WTC11 (cell line): ENCODE measurements at regions not wholly inside any gene's neighbourhood (a gene's known extent, or its start where the extent isn't known, plus 50 kb on each side); places are given as distances from the start of the nearest gene placed in this dataset.

ENCODE experiments used
- ATAC-seq: fragments of 200-7000 bp; cut with Tn5 transposase; 2 replicates; pipeline ENCODE4 v1.10.0; 2021; ENCODE audit warnings: mild to moderate bottlenecking, moderate library complexity
- CTCF ChIA-PET: fragments of 300-600 bp; sonication (Branson Sonifier 250); formaldehyde crosslinking; loops from one replicate; lab custom pipeline; 2021; ENCODE audit warnings: antibody characterized with exemption; lab: Charles Lee
- POLR2A ChIA-PET: fragments of 350-600 bp; sonication (Branson Sonifier 250); formaldehyde crosslinking; loops from one replicate; lab custom pipeline; 2021; ENCODE audit warnings: antibody characterized with exemption; lab: Charles Lee
- DNase-seq: peaks from one replicate; pipeline ENCODE4 v3.0.0; 2021; ENCODE audit warnings: low spot score
- H3K27ac Mint-ChIP-seq: 2 replicates; pipeline ENCODE4 v1.8.0; 2021; ENCODE audit warnings: mixed read lengths
- H3K27me3 Mint-ChIP-seq: 2 replicates; pipeline ENCODE4 v1.8.0; 2021; ENCODE audit warnings: low read depth, mild to moderate bottlenecking, moderate library complexity, mixed read lengths
- H3K36me3 Mint-ChIP-seq: 2 replicates; pipeline ENCODE4 v1.8.0; 2021; ENCODE audit warnings: mixed read lengths
- H3K4me1 Mint-ChIP-seq: 2 replicates; pipeline ENCODE4 v1.8.0; 2022; ENCODE audit warnings: mixed read lengths
- H3K4me3 Mint-ChIP-seq: 2 replicates; pipeline ENCODE4 v1.8.0; 2021; ENCODE audit warnings: mild to moderate bottlenecking, moderate library complexity, mixed read lengths
- H3K9me3 Mint-ChIP-seq: 2 replicates; pipeline ENCODE4 v1.8.0; 2021; ENCODE audit warnings: mixed read lengths
- ATF2 ChIP-seq: sonication (generic); formaldehyde crosslinking; IDR thresholded peaks from 2 replicates; pipeline ENCODE4 v1.8.1; 2022; ENCODE audit warnings: low read depth, missing genetic modification reagents, borderline replicate concordance
- CBFB ChIP-seq: sonication (generic); formaldehyde crosslinking; IDR thresholded peaks from 2 replicates; pipeline ENCODE4 v1.8.1; 2022; ENCODE audit warnings: mild to moderate bottlenecking, low read depth, missing genetic modification reagents
- ELF4 ChIP-seq: sonication (generic); formaldehyde crosslinking; IDR thresholded peaks from 2 replicates; pipeline ENCODE4 v1.8.1; 2022; ENCODE audit warnings: low read depth, mild to moderate bottlenecking, moderate library complexity, missing genetic modification reagents
- FOXJ3 ChIP-seq: sonication (generic); formaldehyde crosslinking; IDR thresholded peaks from 2 replicates; pipeline ENCODE4 v1.9.0; 2021; ENCODE audit warnings: missing genetic modification reagents, mild to moderate bottlenecking, borderline replicate concordance
- GABPB1 ChIP-seq: sonication (generic); formaldehyde crosslinking; IDR thresholded peaks from 2 replicates; pipeline ENCODE4 v1.8.1; 2023; ENCODE audit warnings: mild to moderate bottlenecking, missing genetic modification reagents
- GTF2I ChIP-seq: fragments of 250-450 bp; sonication (Bioruptor Pico); conservative IDR thresholded peaks from 2 replicates; pipeline ENCODE4 v1.4.0; 2021; ENCODE audit warnings: mild to moderate bottlenecking
- IRF2 ChIP-seq: sonication (generic); formaldehyde crosslinking; IDR thresholded peaks from 2 replicates; pipeline ENCODE4 v1.8.0; 2022; ENCODE audit warnings: low read depth, missing genetic modification reagents, borderline replicate concordance
- KAT7 ChIP-seq: sonication (generic); formaldehyde crosslinking; IDR thresholded peaks from 2 replicates; pipeline ENCODE4 v1.8.1; 2023; ENCODE audit warnings: missing genetic modification reagents, mild to moderate bottlenecking, borderline replicate concordance
- NFATC4 ChIP-seq: fragments of 250-450 bp; sonication (Bioruptor Pico); IDR thresholded peaks from 2 replicates; pipeline ENCODE4 v1.9.0; 2021; ENCODE audit warnings: mild to moderate bottlenecking
- NR2C2 ChIP-seq: sonication (generic); formaldehyde crosslinking; IDR thresholded peaks from 2 replicates; pipeline ENCODE4 v1.8.0; 2022; ENCODE audit warnings: mild to moderate bottlenecking, missing genetic modification reagents
- RELA ChIP-seq: sonication (generic); formaldehyde crosslinking; IDR thresholded peaks from 2 replicates; pipeline ENCODE4 v1.8.1; 2022; ENCODE audit warnings: missing genetic modification reagents, mild to moderate bottlenecking, borderline replicate concordance
- TEAD1 ChIP-seq: sonication (generic); formaldehyde crosslinking; IDR thresholded peaks from 2 replicates; pipeline ENCODE4 v1.8.0; 2022; ENCODE audit warnings: mild to moderate bottlenecking, missing genetic modification reagents
- ZNF263 ChIP-seq: sonication (generic); formaldehyde crosslinking; IDR thresholded peaks from 2 replicates; pipeline ENCODE4 v1.8.1; 2022; ENCODE audit warnings: low read depth, mild to moderate bottlenecking, moderate library complexity, missing genetic modification reagents
- ZNF396 ChIP-seq: fragments of 250-450 bp; sonication (Bioruptor Pico); IDR thresholded peaks from 2 replicates; pipeline ENCODE4 v1.8.0; 2021; ENCODE audit warnings: mild to moderate bottlenecking, moderate library complexity, borderline replicate concordance
- ZNF671 ChIP-seq: fragments of 250-450 bp; sonication (Bioruptor Pico); IDR thresholded peaks from 2 replicates; pipeline ENCODE4 v1.8.0; 2021; ENCODE audit warnings: mild to moderate bottlenecking
- ZSCAN18 ChIP-seq: fragments of 250-450 bp; sonication (Bioruptor Pico); IDR thresholded peaks from 2 replicates; pipeline ENCODE4 v2.1.2; 2022; ENCODE audit warnings: mild to moderate bottlenecking, moderate library complexity
- TF ChIP-seq, protein P1 (sequence below): sonication (generic); formaldehyde crosslinking; IDR thresholded peaks from 2 replicates; pipeline ENCODE4 v1.8.0; 2022; ENCODE audit warnings: missing genetic modification reagents
- TF ChIP-seq, protein P2 (sequence below): fragments of 250-450 bp; sonication (Bioruptor Pico); IDR thresholded peaks from 2 replicates; pipeline ENCODE4 v1.9.0; 2021; ENCODE audit warnings: mild to moderate bottlenecking, borderline replicate concordance
- TF ChIP-seq, protein P3 (sequence below): sonication (generic); formaldehyde crosslinking; IDR thresholded peaks from 2 replicates; pipeline ENCODE4 v1.8.1; 2022; ENCODE audit warnings: low read depth, mild to moderate bottlenecking, moderate library complexity, missing genetic modification reagents, borderline replicate concordance
- TF ChIP-seq, protein P4 (sequence below): sonication (generic); formaldehyde crosslinking; IDR thresholded peaks from 2 replicates; pipeline ENCODE4 v1.8.1; 2022; ENCODE audit warnings: mild to moderate bottlenecking, moderate library complexity, missing genetic modification reagents
- TF ChIP-seq, protein P5 (sequence below): sonication (generic); formaldehyde crosslinking; IDR thresholded peaks from 2 replicates; pipeline ENCODE4 v1.8.1; 2023; ENCODE audit warnings: mild to moderate bottlenecking, missing genetic modification reagents
- TF ChIP-seq, protein P6 (sequence below): sonication (generic); formaldehyde crosslinking; IDR thresholded peaks from 2 replicates; pipeline ENCODE4 v1.8.0; 2022; ENCODE audit warnings: mild to moderate bottlenecking, missing genetic modification reagents

DNA sequence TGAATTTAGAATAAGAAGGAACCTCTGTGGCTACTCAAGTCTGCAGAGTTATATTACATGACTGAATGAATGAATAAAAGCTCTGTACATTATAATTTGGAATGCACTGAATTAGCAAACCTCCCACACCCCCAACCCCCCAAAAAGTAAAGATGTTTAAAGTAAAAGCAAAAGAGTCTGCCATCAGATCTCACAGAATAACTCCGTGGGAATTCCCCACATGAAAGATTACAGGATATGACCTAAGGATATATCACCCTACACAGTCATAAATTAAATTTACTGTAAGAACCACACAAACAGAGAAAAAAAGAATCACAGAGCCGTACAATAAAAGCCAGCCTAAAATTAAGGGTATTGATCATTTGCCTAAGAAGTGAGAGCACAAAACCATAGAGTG is 587.3 kb downstream of the PTPRC start:
- H3K4me3 Mint-ChIP-seq = no peak overlapping the region
- DNase-seq (no peak), ATAC-seq (no peak)
- H3K9me3 Mint-ChIP-seq = no peaks in the 10 kb centered on the region
- H3K4me1 Mint-ChIP-seq = no peaks in the 10 kb centered on the region
- ChIA-PET CTCF (interaction anchor here (1.1 kb wide), 1 partner anchor 18 kb away, joined by 3 read pairs; no protein-coding TSS in a partner anchor), POLR2A (no interaction called here)
- H3K27ac Mint-ChIP-seq = no peak overlapping the region
- TF ChIP-seq, protein P1, sequence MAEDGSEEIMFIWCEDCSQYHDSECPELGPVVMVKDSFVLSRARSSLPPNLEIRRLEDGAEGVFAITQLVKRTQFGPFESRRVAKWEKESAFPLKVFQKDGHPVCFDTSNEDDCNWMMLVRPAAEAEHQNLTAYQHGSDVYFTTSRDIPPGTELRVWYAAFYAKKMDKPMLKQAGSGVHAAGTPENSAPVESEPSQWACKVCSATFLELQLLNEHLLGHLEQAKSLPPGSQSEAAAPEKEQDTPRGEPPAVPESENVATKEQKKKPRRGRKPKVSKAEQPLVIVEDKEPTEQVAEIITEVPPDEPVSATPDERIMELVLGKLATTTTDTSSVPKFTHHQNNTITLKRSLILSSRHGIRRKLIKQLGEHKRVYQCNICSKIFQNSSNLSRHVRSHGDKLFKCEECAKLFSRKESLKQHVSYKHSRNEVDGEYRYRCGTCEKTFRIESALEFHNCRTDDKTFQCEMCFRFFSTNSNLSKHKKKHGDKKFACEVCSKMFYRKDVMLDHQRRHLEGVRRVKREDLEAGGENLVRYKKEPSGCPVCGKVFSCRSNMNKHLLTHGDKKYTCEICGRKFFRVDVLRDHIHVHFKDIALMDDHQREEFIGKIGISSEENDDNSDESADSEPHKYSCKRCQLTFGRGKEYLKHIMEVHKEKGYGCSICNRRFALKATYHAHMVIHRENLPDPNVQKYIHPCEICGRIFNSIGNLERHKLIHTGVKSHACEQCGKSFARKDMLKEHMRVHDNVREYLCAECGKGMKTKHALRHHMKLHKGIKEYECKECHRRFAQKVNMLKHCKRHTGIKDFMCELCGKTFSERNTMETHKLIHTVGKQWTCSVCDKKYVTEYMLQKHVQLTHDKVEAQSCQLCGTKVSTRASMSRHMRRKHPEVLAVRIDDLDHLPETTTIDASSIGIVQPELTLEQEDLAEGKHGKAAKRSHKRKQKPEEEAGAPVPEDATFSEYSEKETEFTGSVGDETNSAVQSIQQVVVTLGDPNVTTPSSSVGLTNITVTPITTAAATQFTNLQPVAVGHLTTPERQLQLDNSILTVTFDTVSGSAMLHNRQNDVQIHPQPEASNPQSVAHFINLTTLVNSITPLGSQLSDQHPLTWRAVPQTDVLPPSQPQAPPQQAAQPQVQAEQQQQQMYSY (CRISPR knock-in tag) = no peak
- TF ChIP-seq NFATC4 (no peak), CBFB (CRISPR knock-in tag) (no peak), IRF2 (CRISPR knock-in tag) (no peak), ATF2 (CRISPR knock-in tag) (no peak), GABPB1 (CRISPR knock-in tag) (no peak), ZNF263 (CRISPR knock-in tag) (no peak), NR2C2 (CRISPR knock-in tag) (no peak), ELF4 (CRISPR knock-in tag) (no peak), KAT7 (no peak), ZSCAN18 (CRISPR knock-in tag) (no peak)
- TF ChIP-seq, protein P2, sequence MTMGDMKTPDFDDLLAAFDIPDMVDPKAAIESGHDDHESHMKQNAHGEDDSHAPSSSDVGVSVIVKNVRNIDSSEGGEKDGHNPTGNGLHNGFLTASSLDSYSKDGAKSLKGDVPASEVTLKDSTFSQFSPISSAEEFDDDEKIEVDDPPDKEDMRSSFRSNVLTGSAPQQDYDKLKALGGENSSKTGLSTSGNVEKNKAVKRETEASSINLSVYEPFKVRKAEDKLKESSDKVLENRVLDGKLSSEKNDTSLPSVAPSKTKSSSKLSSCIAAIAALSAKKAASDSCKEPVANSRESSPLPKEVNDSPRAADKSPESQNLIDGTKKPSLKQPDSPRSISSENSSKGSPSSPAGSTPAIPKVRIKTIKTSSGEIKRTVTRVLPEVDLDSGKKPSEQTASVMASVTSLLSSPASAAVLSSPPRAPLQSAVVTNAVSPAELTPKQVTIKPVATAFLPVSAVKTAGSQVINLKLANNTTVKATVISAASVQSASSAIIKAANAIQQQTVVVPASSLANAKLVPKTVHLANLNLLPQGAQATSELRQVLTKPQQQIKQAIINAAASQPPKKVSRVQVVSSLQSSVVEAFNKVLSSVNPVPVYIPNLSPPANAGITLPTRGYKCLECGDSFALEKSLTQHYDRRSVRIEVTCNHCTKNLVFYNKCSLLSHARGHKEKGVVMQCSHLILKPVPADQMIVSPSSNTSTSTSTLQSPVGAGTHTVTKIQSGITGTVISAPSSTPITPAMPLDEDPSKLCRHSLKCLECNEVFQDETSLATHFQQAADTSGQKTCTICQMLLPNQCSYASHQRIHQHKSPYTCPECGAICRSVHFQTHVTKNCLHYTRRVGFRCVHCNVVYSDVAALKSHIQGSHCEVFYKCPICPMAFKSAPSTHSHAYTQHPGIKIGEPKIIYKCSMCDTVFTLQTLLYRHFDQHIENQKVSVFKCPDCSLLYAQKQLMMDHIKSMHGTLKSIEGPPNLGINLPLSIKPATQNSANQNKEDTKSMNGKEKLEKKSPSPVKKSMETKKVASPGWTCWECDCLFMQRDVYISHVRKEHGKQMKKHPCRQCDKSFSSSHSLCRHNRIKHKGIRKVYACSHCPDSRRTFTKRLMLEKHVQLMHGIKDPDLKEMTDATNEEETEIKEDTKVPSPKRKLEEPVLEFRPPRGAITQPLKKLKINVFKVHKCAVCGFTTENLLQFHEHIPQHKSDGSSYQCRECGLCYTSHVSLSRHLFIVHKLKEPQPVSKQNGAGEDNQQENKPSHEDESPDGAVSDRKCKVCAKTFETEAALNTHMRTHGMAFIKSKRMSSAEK = no peak
- TF ChIP-seq, protein P3, sequence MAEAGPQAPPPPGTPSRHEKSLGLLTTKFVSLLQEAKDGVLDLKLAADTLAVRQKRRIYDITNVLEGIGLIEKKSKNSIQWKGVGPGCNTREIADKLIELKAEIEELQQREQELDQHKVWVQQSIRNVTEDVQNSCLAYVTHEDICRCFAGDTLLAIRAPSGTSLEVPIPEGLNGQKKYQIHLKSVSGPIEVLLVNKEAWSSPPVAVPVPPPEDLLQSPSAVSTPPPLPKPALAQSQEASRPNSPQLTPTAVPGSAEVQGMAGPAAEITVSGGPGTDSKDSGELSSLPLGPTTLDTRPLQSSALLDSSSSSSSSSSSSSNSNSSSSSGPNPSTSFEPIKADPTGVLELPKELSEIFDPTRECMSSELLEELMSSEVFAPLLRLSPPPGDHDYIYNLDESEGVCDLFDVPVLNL (CRISPR knock-in tag) = no peak
- no peaks in the 10 kb centered on the region for H3K36me3 Mint-ChIP-seq
- H3K27me3 Mint-ChIP-seq = no peaks in the 10 kb centered on the region

GRCh38 chr1:199242147-199242546 is 603.3 kb downstream of the PTPRC start:
- Mint-ChIP-seq H3K4me1 (peaks cover 6% of the 10 kb centered on the region), H3K9me3 (0 out of 2 replicates have a peak, but pooled peaks cover 5% of the 10 kb centered on the region), H3K27me3 (no peaks in the 10 kb centered on the region), H3K27ac (no peak overlapping the region; the same call in 1 of the 2 replicates), H3K36me3 (no peaks in the 10 kb centered on the region), H3K4me3 (no peak overlapping the region)
- ChIA-PET CTCF (interaction anchor here (1.1 to 2.3 kb wide), 2 partner anchors 180 to 454 kb away, joined by 3 to 10 read pairs; no protein-coding TSS in a partner anchor), POLR2A (no interaction called here)
- DNase-seq = no peak
- ATAC-seq = no peak
- no peak for TF ChIP-seq GTF2I (CRISPR knock-in tag)
- TF ChIP-seq FOXJ3 (CRISPR knock-in tag) = no peak
- TF ChIP-seq, protein P4, sequence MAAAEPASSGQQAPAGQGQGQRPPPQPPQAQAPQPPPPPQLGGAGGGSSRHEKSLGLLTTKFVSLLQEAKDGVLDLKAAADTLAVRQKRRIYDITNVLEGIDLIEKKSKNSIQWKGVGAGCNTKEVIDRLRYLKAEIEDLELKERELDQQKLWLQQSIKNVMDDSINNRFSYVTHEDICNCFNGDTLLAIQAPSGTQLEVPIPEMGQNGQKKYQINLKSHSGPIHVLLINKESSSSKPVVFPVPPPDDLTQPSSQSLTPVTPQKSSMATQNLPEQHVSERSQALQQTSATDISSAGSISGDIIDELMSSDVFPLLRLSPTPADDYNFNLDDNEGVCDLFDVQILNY (CRISPR knock-in tag) = no peak
- TF ChIP-seq TEAD1 (CRISPR knock-in tag) = no peak
- no peak for TF ChIP-seq ZNF671 (CRISPR knock-in tag)
- TF ChIP-seq, protein P5, sequence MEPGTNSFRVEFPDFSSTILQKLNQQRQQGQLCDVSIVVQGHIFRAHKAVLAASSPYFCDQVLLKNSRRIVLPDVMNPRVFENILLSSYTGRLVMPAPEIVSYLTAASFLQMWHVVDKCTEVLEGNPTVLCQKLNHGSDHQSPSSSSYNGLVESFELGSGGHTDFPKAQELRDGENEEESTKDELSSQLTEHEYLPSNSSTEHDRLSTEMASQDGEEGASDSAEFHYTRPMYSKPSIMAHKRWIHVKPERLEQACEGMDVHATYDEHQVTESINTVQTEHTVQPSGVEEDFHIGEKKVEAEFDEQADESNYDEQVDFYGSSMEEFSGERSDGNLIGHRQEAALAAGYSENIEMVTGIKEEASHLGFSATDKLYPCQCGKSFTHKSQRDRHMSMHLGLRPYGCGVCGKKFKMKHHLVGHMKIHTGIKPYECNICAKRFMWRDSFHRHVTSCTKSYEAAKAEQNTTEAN (CRISPR knock-in tag) = no peak
- no peak for TF ChIP-seq NR2C2 (CRISPR knock-in tag)
- TF ChIP-seq, protein P6, sequence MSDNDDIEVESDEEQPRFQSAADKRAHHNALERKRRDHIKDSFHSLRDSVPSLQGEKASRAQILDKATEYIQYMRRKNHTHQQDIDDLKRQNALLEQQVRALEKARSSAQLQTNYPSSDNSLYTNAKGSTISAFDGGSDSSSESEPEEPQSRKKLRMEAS = no peak
- TF ChIP-seq ZNF396 (CRISPR knock-in tag) = no peak
- no peak for TF ChIP-seq RELA (CRISPR knock-in tag)
